GM12873 (cell line): ENCODE measurements at regions not wholly inside any gene's neighbourhood (a gene's known extent, or its start where the extent isn't known, plus 50 kb on each side); places are given as distances from the start of the nearest gene placed in this dataset.

Experiments
- CTCF ChIP-seq: IDR thresholded peaks from 2 replicates; pipeline ENCODE4 v1.5.1; 2012; ENCODE audit warnings: low read depth, mild to moderate bottlenecking, moderate library complexity, low read length, control low read depth; ENCODE audit not compliant: insufficient read depth; ENCODE audit errors: missing control alignments

DNA sequence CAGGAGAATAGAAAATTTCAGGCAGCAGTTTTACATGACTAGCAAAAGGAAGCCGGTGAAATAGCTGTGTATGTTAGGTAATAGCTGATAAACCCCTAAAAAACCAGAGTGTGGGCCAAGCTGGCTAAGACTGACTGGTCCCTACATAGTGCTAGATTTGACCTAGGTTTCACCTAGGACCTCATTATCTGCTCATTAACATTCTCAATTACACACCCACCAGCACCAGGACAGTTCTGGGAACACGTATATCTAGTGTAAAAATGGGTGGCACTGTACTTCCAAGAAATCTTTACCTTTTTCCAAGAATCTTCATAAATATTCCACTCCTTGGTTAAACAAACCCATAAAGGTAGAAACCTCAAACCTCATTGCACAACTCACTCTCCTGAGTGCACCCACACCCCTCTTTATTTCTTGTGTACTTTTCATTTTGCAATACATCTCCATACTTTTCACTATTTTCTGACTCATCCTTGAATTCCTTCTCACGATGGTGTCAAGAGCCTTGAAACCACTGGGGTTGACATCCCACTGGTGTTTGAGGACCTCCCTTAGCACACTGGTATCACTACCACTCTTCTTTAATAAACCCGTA lies 262.7 kb upstream of the KCNJ16 start:
- no peak for TF ChIP-seq CTCF

- no peak for TF ChIP-seq CTCF
These were observed 261.0 kb upstream of the KCNJ16 start for GRCh38 chr17:69814031-69814430.

DNA sequence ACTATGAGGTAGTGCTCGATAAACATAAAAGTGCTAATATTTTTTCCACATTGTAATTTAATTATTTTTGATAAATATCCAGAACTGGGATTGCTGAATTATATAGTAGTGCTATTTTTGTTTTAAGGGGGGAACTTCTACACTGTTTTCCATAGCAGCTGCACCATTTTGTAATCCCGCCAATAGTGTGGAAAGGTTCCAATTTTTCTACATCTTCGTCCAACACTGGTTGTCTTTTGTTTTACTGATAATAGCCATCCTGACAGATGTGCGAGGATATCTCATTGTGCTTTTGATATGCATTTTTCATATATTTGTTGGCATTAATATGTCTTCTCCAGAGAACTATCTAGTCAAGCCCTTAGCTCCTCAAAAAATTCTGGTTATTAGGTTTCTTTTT lies 259.6 kb upstream of the KCNJ16 start:
- no peak for TF ChIP-seq CTCF

- TF ChIP-seq CTCF: no peak
These were observed 256.6 kb upstream of the KCNJ16 start for GRCh38 chr17:69818467-69818866.

DNA sequence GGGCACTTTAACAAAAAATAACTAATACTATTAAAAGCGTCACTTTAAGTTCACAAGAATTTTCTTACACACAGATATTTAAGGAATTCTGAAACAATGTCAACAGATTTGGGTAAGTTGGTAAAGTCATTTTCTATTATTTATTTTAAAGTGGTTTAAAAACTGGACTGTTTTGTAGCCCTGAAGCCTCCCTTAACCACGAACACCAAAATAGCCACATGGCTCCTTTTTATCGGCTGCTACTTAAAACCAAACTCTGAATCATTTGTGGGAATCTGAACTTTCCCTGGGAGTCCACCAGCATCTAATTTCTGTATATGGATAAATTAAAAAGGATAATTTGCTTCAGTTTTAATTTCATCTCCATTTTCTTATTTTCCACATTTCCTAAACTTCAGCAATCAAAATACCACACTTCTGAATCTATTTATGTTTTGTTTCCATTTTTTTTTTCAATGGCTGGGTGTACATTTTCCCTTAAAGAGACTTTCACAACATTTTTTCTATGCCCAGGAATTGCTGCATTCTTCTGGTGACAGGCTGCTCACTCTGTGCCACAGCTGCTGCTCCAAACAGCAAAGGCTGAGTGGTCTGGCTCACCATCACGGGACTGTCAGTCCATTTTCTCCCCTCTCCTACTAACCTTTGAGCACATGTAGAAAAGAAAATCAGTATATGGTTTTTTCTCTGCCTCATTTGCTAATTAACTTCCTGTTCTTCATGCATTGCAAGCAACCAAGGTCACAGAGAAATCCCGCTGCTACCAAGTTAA lies 255.5 kb upstream of the KCNJ16 start:
- no peak for TF ChIP-seq CTCF

- TF ChIP-seq CTCF: no peak
These were observed 254.1 kb upstream of the KCNJ16 start for GRCh38 chr17:69820876-69821473.

- TF ChIP-seq CTCF: no peak
These were observed 252.6 kb upstream of the KCNJ16 start for GRCh38 chr17:69822314-69822875.
